Cardiac fibroblast (primary cell): ENCODE measurements at regions not wholly inside any gene's neighbourhood (a gene's known extent, or its start where the extent isn't known, plus 50 kb on each side); places are given as distances from the start of the nearest gene placed in this dataset.
A peak's percentile ranks its signal among the peaks of the same experiment; 100 is the strongest.

ENCODE experiments used
- DNase-seq, 2 donors: peaks; one replicate each; pipeline versions ENCODE4 v3.0.0 to v3.0.0-alpha.2; 2010; ENCODE audit warnings: low read depth in 2 of 2
- H3K4me3 ChIP-seq, 2 donors: replicated peaks in 1 of 2; 1 replicate in 1 of 2; 2 replicates in 1 of 2; pipeline ENCODE4 v1.5.1; 2011; ENCODE audit warnings: low read depth in 2 of 2, low read length in 2 of 2, mild to moderate bottlenecking in 2 of 2, moderate library complexity in 1 of 2
- TF ChIP-seq, protein P1 (sequence below): IDR thresholded peaks from one replicate; pipeline ENCODE4 v1.5.1; 2011; ENCODE audit warnings: low read depth, mild to moderate bottlenecking, low read length, inconsistent platforms

DNA sequence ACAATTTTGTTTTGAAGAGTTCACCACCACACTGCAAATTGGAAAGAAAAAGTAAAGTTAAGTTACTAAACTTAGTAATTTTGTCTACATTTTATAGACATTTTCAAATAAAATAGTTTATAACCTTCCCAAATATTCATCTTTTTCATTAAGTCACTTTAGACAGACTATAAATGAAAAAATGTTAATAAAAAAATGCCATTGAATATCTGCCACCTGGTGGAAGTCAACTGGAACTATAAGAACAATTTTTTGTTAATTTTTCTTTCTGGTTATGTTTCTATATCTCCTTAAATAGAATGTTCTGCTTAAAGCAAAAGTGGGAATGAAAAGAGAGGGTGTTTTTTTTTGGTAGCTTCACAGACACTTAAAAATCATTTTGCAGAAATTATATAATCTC, 534.4 kb upstream of the PCDH10 start:
- no peak overlapping the region for H3K4me3 ChIP-seq
- DNase-seq = peak; percentile 10 to 32
- TF ChIP-seq, protein P1, sequence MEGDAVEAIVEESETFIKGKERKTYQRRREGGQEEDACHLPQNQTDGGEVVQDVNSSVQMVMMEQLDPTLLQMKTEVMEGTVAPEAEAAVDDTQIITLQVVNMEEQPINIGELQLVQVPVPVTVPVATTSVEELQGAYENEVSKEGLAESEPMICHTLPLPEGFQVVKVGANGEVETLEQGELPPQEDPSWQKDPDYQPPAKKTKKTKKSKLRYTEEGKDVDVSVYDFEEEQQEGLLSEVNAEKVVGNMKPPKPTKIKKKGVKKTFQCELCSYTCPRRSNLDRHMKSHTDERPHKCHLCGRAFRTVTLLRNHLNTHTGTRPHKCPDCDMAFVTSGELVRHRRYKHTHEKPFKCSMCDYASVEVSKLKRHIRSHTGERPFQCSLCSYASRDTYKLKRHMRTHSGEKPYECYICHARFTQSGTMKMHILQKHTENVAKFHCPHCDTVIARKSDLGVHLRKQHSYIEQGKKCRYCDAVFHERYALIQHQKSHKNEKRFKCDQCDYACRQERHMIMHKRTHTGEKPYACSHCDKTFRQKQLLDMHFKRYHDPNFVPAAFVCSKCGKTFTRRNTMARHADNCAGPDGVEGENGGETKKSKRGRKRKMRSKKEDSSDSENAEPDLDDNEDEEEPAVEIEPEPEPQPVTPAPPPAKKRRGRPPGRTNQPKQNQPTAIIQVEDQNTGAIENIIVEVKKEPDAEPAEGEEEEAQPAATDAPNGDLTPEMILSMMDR = no peak

DNA sequence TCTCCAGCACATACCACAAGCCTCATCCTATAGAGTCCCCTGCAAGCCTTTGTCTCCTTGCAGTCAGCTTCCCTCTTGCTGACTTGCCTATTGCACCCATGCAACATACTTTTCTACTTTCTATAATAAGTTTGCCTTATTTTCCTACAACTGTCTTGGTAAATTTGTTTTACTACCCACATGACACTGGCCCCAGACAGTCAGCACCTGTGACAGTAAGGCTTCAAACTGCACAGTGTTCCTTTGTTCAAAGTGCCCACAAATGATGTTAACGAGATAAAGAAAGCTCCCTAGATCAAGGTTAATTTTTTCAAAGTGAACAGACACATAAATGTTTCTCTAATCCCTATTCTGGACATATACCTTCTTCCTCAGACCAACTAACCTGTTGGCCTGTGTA, 529.1 kb upstream of the PCDH10 start:
- TF ChIP-seq, protein P1 = no peak
- no peak overlapping the region for H3K4me3 ChIP-seq
- no peak for DNase-seq

DNA sequence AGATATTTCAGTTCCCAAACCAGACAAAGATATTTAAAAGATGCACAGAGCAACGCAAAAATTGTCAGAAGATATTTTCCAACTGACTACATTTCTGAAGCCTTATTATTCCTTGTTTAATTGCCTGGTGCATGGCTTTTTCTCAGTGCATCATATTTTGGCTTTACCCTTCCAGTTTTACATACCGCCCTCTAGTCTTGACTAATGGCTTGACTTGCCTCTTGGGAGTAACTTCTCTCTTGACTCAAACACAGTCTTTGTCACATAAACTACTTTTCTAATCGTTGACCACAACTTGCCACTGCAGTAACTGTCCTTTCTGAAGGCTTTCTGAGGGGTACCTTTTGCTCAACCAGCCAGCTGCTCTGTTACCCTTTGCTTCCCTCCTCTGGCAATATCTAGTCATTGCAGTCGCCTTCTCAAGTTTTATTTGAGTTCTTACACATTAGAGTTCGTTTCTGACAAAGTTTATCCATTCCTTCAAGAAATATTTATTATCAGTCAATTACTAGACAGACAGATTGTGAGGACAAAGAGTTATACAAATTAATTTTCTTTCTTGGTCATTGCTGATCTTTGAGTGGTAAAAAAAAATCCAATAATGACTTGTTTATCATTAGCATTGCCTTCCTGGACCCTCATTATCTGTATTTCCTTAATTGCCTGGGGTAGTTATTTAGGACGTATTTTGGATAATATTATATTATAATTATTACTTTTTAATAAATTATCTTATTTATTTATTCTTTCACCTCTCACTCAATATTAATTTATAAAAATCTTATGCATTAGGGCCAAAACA, 506.9 kb upstream of the PCDH10 start:
- TF ChIP-seq, protein P1 = peak; percentile 70
- DNase-seq = peak; percentile 38 to 65
- H3K4me3 ChIP-seq = no peak overlapping the region

DNA sequence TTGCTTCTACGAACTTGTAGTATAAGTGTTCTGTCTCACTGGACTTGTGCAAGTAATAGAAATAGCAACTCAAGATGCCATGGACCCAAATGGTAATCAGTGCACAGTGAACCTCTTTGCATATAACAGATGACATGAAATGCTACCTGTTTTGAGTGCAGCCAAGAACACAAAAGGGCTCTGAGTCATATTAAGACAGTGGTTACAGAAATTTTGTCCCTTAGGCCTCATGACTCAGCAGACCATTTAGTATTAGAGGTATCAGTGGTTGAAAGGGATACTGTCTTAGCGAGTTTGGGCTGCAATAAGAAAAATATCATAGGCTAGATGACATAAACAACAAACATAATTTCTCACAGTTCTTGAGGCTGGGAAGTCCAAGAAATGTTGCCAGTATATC, 502.9 kb upstream of the PCDH10 start:
- TF ChIP-seq, protein P1 = no peak
- no peak for DNase-seq
- no peak overlapping the region for H3K4me3 ChIP-seq

DNA sequence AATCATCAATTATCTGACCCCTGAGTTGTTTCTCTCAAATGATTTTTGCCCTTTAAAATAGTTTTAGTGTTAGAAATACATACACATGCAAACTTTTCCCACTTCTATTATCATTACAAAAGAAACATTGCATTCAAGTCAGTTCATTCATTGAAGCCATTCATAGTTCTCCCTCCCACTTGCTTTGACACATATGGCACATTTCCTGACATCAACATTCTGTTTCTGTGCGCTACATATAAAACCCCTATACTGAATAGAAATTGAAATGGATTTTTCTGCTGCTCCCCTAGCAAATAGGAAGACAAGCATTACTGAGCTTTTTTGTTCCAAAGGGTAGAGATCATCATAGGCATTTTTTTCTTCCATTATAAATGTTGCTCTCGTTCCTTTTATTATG, 497.9 kb upstream of the PCDH10 start:
- TF ChIP-seq, protein P1 = no peak
- DNase-seq = no peak
- no peak overlapping the region for H3K4me3 ChIP-seq

DNA sequence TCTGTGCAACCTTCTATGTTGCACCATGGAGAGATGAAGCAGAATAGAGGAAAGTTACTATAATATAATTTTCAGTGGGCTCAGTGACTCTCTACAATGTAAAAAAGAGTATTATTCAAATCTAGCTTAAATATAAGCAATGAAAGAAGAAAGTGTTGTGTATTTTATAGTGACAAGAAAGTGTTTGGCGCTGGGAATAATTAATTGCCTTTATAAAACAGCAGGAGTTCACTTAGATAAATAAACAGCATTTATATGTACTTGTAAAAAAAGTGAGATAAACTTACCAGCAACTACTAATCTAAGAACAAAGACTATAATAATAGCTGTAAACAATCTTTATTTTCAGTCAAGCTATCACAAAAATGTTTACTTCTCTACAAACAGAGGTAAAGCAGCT, 488.9 kb upstream of the PCDH10 start:
- DNase-seq = no peak
- no peak overlapping the region for H3K4me3 ChIP-seq
- TF ChIP-seq, protein P1 = no peak

DNA sequence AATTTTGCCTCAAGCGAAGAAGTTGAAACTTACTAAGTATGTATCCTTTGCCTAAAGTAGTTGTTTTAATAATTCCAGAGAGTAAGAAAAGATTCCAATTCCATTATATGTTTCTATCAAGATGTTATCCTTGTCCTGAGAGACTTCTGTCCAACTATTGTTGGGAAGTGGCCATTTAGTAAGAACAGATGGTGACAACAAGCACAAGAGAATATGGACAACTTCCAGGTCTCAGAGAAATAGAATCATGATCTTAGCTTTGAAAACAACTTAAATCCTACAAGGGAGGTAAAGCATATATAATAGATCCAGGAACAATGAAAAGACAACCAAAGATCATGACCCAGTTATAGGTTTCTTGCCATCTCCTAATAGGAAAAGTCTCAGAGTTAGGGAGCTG, 486.6 kb upstream of the PCDH10 start:
- no peak overlapping the region for H3K4me3 ChIP-seq
- TF ChIP-seq, protein P1 = no peak

More for the DNA sequence above, 486.6 kb upstream of the PCDH10 start:
- no peak for DNase-seq
